ENCODE measurements at regions not wholly inside any gene's neighbourhood (a gene's known extent, or its start where the extent isn't known, plus 50 kb on each side); places are given as distances from the start of the nearest gene placed in this dataset.
"Not testable (repeated sequence)": the region's sequence is repeated elsewhere in the genome, so short reads cannot be mapped to it uniquely, and the experiment has no call there.

- TF ChIP-seq, protein P1, sequence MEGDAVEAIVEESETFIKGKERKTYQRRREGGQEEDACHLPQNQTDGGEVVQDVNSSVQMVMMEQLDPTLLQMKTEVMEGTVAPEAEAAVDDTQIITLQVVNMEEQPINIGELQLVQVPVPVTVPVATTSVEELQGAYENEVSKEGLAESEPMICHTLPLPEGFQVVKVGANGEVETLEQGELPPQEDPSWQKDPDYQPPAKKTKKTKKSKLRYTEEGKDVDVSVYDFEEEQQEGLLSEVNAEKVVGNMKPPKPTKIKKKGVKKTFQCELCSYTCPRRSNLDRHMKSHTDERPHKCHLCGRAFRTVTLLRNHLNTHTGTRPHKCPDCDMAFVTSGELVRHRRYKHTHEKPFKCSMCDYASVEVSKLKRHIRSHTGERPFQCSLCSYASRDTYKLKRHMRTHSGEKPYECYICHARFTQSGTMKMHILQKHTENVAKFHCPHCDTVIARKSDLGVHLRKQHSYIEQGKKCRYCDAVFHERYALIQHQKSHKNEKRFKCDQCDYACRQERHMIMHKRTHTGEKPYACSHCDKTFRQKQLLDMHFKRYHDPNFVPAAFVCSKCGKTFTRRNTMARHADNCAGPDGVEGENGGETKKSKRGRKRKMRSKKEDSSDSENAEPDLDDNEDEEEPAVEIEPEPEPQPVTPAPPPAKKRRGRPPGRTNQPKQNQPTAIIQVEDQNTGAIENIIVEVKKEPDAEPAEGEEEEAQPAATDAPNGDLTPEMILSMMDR (conservative IDR thresholded peaks at IDR 0.05; ENCODE audit: low read length) = not testable (repeated sequence)
- TF ChIP-seq EZH2phosphoT487 (IDR thresholded peaks at IDR 0.05; ENCODE audit: borderline replicate concordance, low read depth, low read length) = not testable (repeated sequence)
These were observed 67.5 kb downstream of the NPIPB11 start for GRCh38 chr16:29338821-29339700.
